K562 (cell line): ENCODE measurements at regions not wholly inside any gene's neighbourhood (a gene's known extent, or its start where the extent isn't known, plus 50 kb on each side); places are given as distances from the start of the nearest gene placed in this dataset.

ENCODE experiments used
- ATAC-seq: fragments of 200-7000 bp; cut with Tn5 transposase; 3 replicates; pipeline ENCODE4 v1.9.1; 2020; ENCODE audit warnings: moderate library complexity
- BruUV-seq: library from RNA; stranded (reverse); fragments of 400-500 nt; replicated peaks from 2 replicates; lab custom pipeline; 2021; lab: Mats Ljungman, UMichigan
- CTCF ChIA-PET: fragments of 300-600 bp; formaldehyde crosslinking; extraction: SDS; loops from one replicate; lab custom pipeline; 2021; ENCODE audit warnings: low intra/inter-chr PET ratio; lab: Yijun Ruan, JAX
- POLR2A ChIA-PET: fragments of 300-600, 350-650 bp; sonication (Branson Sonifier 250); formaldehyde crosslinking; extraction: SDS; loops from one replicate; lab custom pipeline; 2021; ENCODE audit warnings: antibody characterized with exemption, inconsistent platforms; lab: Yijun Ruan, JAX
- DNase-seq, 4 experiments: peaks; one replicate each; pipeline versions ENCODE4 v3.0.0 to v3.0.0-alpha.2; 2011 to 2018; ENCODE audit warnings: low spot score in 3 of 4, mixed read lengths in 3 of 4; ENCODE audit errors: extremely low read depth in 1 of 4
- FAIRE-seq: peaks from 2 replicates; lab custom pipeline; 2011; peaks lifted over from hg19 to GRCh38; lab: Jason Lieb, UNC
- H2AFZ ChIP-seq: 2 replicates; pipeline ENCODE4 v1.6.0; 2011; ENCODE audit warnings: low read depth, low read length, control low read depth, inconsistent platforms
- H3K27ac ChIP-seq: fragments of 200-600 bp; 3 replicates; pipeline ENCODE4 v1.8.0; 2011; ENCODE audit warnings: low read depth, mild to moderate bottlenecking, control low read depth, inconsistent platforms, low read length, moderate library complexity, mixed read lengths; ENCODE audit errors: extremely low read depth
- H3K27me3 ChIP-seq, 2 experiments: fragments of 300-600 bp in 1 of 2; 2 replicates in 1 of 2; 3 replicates in 1 of 2; pipeline versions ENCODE4 v1.6.0 to v1.8.0; 2011; ENCODE audit warnings: inconsistent platforms in 2 of 2, low read length in 2 of 2, mild to moderate bottlenecking in 1 of 2, mixed read lengths in 1 of 2, moderate library complexity in 1 of 2; ENCODE audit not compliant: control insufficient read depth in 2 of 2, insufficient read depth in 2 of 2
- H3K36me3 ChIP-seq: fragments of 300-600 bp; 3 replicates; pipeline ENCODE4 v1.8.0; 2011; ENCODE audit warnings: mild to moderate bottlenecking, low read length, inconsistent platforms; ENCODE audit not compliant: control insufficient read depth, insufficient read depth
- H3K4me1 ChIP-seq, 2 experiments: fragments of 200-600 bp in 1 of 2; replicated peaks in 1 of 2; 2 replicates in 1 of 2; 3 replicates in 1 of 2; pipeline versions ENCODE4 v1.5.1 to v1.8.0; 2011; ENCODE audit warnings: inconsistent platforms in 2 of 2, low read length in 2 of 2, mild to moderate bottlenecking in 1 of 2, mixed read lengths in 1 of 2, moderate library complexity in 1 of 2; ENCODE audit not compliant: control insufficient read depth in 2 of 2, insufficient read depth in 2 of 2
- H3K4me2 ChIP-seq: 2 replicates; pipeline ENCODE4 v1.6.1; 2011; ENCODE audit warnings: low read length, control low read depth, inconsistent platforms, mixed read lengths; ENCODE audit not compliant: insufficient read depth
- H3K4me3 ChIP-seq: fragments of 200-600 bp; sonication (generic), shearing (Covaris generic); 2 replicates; pipeline ENCODE4 v1.5.1; 2016; ENCODE audit warnings: control low read depth, inconsistent platforms
- H3K79me2 ChIP-seq: fragments of 200-600 bp; 3 replicates; pipeline ENCODE4 v1.8.0; 2011; ENCODE audit warnings: low read length, inconsistent platforms; ENCODE audit not compliant: control insufficient read depth, insufficient read depth
- H3K9ac ChIP-seq, 2 experiments: 2 replicates each; pipeline versions ENCODE4 v1.6.0 to v1.6.1; 2011; ENCODE audit warnings: low read depth in 2 of 2, low read length in 2 of 2, control low read depth in 1 of 2, inconsistent platforms in 1 of 2, mild to moderate bottlenecking in 1 of 2, mixed read lengths in 1 of 2; ENCODE audit not compliant: insufficient read depth in 1 of 2
- H3K9me1 ChIP-seq: one replicate; pipeline ENCODE4 v1.6.0; 2011; ENCODE audit warnings: inconsistent platforms, mild to moderate bottlenecking, low read length, moderate library complexity; ENCODE audit not compliant: control insufficient read depth, insufficient read depth
- H3K9me3 ChIP-seq: replicated peaks from 2 replicates; pipeline ENCODE4 v1.5.1; 2011; ENCODE audit warnings: low read depth, low read length, inconsistent platforms; ENCODE audit not compliant: control insufficient read depth, insufficient read depth
- H4K20me1 ChIP-seq: replicated peaks from 2 replicates; pipeline ENCODE4 v1.6.1; 2011; ENCODE audit warnings: low read length, inconsistent platforms, mixed read lengths; ENCODE audit not compliant: control insufficient read depth, insufficient read depth
- BACH1 ChIP-seq: fragments of 200-800 bp; sonication (Bioruptor generic); IDR thresholded peaks from 2 replicates; pipeline ENCODE4 v1.6.1; 2016; ENCODE audit warnings: missing genetic modification characterization, missing compliant biosample characterization
- CXXC5 ChIP-seq: fragments of 250-450 bp; sonication (Bioruptor Pico); IDR thresholded peaks from 2 replicates; pipeline ENCODE4 v1.8.0; 2022; ENCODE audit warnings: inconsistent platforms, mild to moderate bottlenecking, moderate library complexity
- FUS ChIP-seq: fragments of 200-400 bp; formaldehyde crosslinking; optimal IDR thresholded peaks from 2 replicates; pipeline ENCODE3; 2017; ENCODE audit warnings: low read depth, low read length
- HDAC2 ChIP-seq: fragments of 450-650 bp; IDR thresholded peaks from 2 replicates; pipeline ENCODE4 v1.6.1; 2016; ENCODE audit warnings: mild to moderate bottlenecking
- MEIS2 ChIP-seq: fragments of 450-650 bp; IDR thresholded peaks from 2 replicates; pipeline ENCODE4 v1.6.1; 2014; ENCODE audit warnings: mild to moderate bottlenecking; ENCODE audit not compliant: partially characterized antibody
- NFXL1 ChIP-seq: fragments of 450-650 bp; formaldehyde crosslinking; IDR thresholded peaks from 2 replicates; pipeline ENCODE4 v1.4.0; 2021; ENCODE audit warnings: mild to moderate bottlenecking
- PPARD ChIP-seq: fragments of 250-450 bp; sonication (Bioruptor Pico); IDR thresholded peaks from 2 replicates; pipeline ENCODE4 v1.8.0; 2022; ENCODE audit warnings: inconsistent platforms, mild to moderate bottlenecking, moderate library complexity
- PTTG1 ChIP-seq: fragments of 450-650 bp; IDR thresholded peaks from 2 replicates; pipeline ENCODE4 v1.6.1; 2016; ENCODE audit warnings: low read depth, mild to moderate bottlenecking, missing genetic modification characterization, missing compliant biosample characterization
- SIX5 ChIP-seq, 2 experiments: IDR thresholded peaks; 2 replicates each; pipeline ENCODE4 v1.6.1; 2011; ENCODE audit warnings: low read length in 2 of 2, borderline replicate concordance in 1 of 2, low read depth in 1 of 2, mild to moderate bottlenecking in 1 of 2, moderate library complexity in 1 of 2; ENCODE audit not compliant: insufficient read depth in 1 of 2
- TAL1 ChIP-seq: fragments of 450-650 bp; IDR thresholded peaks from 2 replicates; pipeline ENCODE4 v1.6.1; 2016; ENCODE audit warnings: mild to moderate bottlenecking
- TSC22D4 ChIP-seq: fragments of 450-650 bp; IDR thresholded peaks from 2 replicates; pipeline ENCODE4 v1.6.1; 2016; ENCODE audit warnings: missing genetic modification characterization, missing biosample characterization, control low read depth
- ZNF79 ChIP-seq: fragments of 250-450 bp; sonication (Bioruptor Pico); IDR thresholded peaks from 2 replicates; pipeline ENCODE4 v1.4.0; 2020; ENCODE audit warnings: low read depth, mild to moderate bottlenecking, moderate library complexity
- WGBS: fragments of 100-300 bp; shearing (Covaris generic); methylation state at CpG from one replicate; pipeline ENCODE4 v1.1.6; 2016; ENCODE audit warnings: low coverage, mixed read lengths; ENCODE audit not compliant: insufficient coverage; ENCODE audit errors: missing lambda C conversion rate; 5-methylcytosine and 5-hydroxymethylcytosine counted together
- in situ Hi-C: fragments of 300-500 bp; cut with MboI; formaldehyde crosslinking; loops from 4 replicates; pipeline ENCODE4 v1.15.0; 2018; ENCODE audit warnings: inconsistent platforms, mixed read lengths
- intact Hi-C: fragments of 100-400 bp; cut with micrococcal nuclease; formaldehyde crosslinking; loops from 2 replicates; pipeline ENCODE4 v1.14.2; 2022
- TF ChIP-seq, protein P1 (sequence below): fragments of 450-650 bp; conservative IDR thresholded peaks from 2 replicates; pipeline ENCODE4 v1.6.1; 2016; ENCODE audit warnings: missing genetic modification characterization, low read depth, mild to moderate bottlenecking, control low read depth, missing compliant biosample characterization
- TF ChIP-seq, protein P2 (sequence below): fragments of 450-650 bp; formaldehyde crosslinking; IDR thresholded peaks from 2 replicates; pipeline ENCODE4 v1.4.0; 2020; ENCODE audit warnings: mild to moderate bottlenecking, moderate library complexity
- TF ChIP-seq, protein P3 (sequence below): fragments of 250-450 bp; sonication (Bioruptor Pico); IDR thresholded peaks from 2 replicates; pipeline ENCODE4 v1.5.0; 2020; ENCODE audit warnings: mild to moderate bottlenecking
- TF ChIP-seq, protein P4 (sequence below), 2 experiments: fragments of 450-650 bp in 1 of 2; sonication (generic) in 1 of 2; formaldehyde crosslinking in 1 of 2; IDR thresholded peaks in 1 of 2; conservative IDR thresholded peaks in 1 of 2; 2 replicates each; pipeline versions ENCODE4 v1.6.1 to v1.8.1; 2016 to 2023; ENCODE audit warnings: mild to moderate bottlenecking in 2 of 2, moderate library complexity in 2 of 2, inconsistent platforms in 1 of 2, missing genetic modification reagents in 1 of 2
- TF ChIP-seq, protein P5 (sequence below): fragments of 250-450 bp; sonication (Bioruptor Pico); IDR thresholded peaks from 2 replicates; pipeline ENCODE4 v1.4.0; 2020; ENCODE audit warnings: mild to moderate bottlenecking, moderate library complexity

DNA sequence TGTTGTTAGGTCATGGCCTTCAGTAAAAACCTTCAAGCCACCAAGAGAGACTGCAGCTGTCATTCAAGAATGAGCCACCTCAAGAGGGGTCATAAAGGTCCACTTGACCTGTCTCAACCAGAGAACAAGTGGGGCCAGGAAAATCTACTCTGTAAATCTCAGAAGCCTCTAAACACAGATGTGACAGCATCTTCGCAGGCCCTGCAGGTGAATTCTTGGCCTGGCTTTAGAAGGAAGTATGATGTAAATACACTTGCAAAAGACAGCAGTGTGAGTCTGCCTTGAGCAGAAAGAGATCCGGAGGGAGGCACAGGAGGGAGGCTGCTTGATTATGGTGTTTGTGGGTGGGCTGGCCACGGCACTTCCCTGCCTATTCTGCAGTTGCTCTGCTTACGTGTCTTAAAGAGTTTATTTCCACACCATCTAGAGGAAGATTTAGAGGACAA, 1082.9 kb downstream of the UQCRFS1 start:
- Histone ChIP-seq H3K4me2 (no peak overlapping the region), H3K79me2 (no peaks in the 10 kb centered on the region), H3K9me1 (no peaks in the 10 kb centered on the region), H3K4me3 (no peak overlapping the region), H3K4me1 (no peaks in the 10 kb centered on the region), H3K27me3 (no peaks in the 10 kb centered on the region; a peak in 1 of 5 replicates), H4K20me1 (no peaks in the 10 kb centered on the region), H3K9me3 (no peaks in the 10 kb centered on the region), H3K36me3 (no peaks in the 10 kb centered on the region), H2AFZ (no peak overlapping the region), H3K27ac (no peak overlapping the region), H3K9ac (no peak overlapping the region)
- intact Hi-C loops = no loop called here
- in situ Hi-C loops = no loop called here
- ChIA-PET CTCF (no interaction called here), POLR2A (no interaction called here)
- 0% methylated on average over 4 of the region's 4 CpGs for WGBS
- DNase-seq (no peak), FAIRE-seq (no peak), ATAC-seq (no peak)
- no TSS peak for BruUV-seq
- no peak for TF ChIP-seq ZNF79 (CRISPR knock-in tag)
- TF ChIP-seq, protein P1, sequence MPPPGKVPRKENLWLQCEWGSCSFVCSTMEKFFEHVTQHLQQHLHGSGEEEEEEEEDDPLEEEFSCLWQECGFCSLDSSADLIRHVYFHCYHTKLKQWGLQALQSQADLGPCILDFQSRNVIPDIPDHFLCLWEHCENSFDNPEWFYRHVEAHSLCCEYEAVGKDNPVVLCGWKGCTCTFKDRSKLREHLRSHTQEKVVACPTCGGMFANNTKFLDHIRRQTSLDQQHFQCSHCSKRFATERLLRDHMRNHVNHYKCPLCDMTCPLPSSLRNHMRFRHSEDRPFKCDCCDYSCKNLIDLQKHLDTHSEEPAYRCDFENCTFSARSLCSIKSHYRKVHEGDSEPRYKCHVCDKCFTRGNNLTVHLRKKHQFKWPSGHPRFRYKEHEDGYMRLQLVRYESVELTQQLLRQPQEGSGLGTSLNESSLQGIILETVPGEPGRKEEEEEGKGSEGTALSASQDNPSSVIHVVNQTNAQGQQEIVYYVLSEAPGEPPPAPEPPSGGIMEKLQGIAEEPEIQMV (tag) = no peak
- TF ChIP-seq, protein P2, sequence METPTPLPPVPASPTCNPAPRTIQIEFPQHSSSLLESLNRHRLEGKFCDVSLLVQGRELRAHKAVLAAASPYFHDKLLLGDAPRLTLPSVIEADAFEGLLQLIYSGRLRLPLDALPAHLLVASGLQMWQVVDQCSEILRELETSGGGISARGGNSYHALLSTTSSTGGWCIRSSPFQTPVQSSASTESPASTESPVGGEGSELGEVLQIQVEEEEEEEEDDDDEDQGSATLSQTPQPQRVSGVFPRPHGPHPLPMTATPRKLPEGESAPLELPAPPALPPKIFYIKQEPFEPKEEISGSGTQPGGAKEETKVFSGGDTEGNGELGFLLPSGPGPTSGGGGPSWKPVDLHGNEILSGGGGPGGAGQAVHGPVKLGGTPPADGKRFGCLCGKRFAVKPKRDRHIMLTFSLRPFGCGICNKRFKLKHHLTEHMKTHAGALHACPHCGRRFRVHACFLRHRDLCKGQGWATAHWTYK (CRISPR knock-in tag) = no peak
- no peak for TF ChIP-seq CXXC5
- TF ChIP-seq PPARD (CRISPR knock-in tag) = no peak
- TF ChIP-seq FUS = no peak
- no peak for TF ChIP-seq SIX5 (IDR thresholded peaks at IDR 0.05; ENCODE audit: borderline replicate concordance in 1 of 2, insufficient read depth in 1 of 2, low read depth in 1 of 2, low read length in 2 of 2)
- TF ChIP-seq MEIS2 = no peak
- TF ChIP-seq, protein P3, sequence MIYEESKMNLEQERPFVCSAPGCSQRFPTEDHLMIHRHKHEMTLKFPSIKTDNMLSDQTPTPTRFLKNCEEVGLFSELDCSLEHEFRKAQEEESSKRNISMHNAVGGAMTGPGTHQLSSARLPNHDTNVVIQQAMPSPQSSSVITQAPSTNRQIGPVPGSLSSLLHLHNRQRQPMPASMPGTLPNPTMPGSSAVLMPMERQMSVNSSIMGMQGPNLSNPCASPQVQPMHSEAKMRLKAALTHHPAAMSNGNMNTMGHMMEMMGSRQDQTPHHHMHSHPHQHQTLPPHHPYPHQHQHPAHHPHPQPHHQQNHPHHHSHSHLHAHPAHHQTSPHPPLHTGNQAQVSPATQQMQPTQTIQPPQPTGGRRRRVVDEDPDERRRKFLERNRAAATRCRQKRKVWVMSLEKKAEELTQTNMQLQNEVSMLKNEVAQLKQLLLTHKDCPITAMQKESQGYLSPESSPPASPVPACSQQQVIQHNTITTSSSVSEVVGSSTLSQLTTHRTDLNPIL (CRISPR knock-in tag) = no peak
- TF ChIP-seq, protein P4, sequence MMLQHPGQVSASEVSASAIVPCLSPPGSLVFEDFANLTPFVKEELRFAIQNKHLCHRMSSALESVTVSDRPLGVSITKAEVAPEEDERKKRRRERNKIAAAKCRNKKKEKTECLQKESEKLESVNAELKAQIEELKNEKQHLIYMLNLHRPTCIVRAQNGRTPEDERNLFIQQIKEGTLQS (IDR thresholded peaks at IDR 0.05) = no peak
- TF ChIP-seq, protein P4 (CRISPR knock-in tag; conservative IDR thresholded peaks at IDR 0.05) = no peak
- TF ChIP-seq NFXL1 (CRISPR knock-in tag) = no peak
- TF ChIP-seq, protein P5, sequence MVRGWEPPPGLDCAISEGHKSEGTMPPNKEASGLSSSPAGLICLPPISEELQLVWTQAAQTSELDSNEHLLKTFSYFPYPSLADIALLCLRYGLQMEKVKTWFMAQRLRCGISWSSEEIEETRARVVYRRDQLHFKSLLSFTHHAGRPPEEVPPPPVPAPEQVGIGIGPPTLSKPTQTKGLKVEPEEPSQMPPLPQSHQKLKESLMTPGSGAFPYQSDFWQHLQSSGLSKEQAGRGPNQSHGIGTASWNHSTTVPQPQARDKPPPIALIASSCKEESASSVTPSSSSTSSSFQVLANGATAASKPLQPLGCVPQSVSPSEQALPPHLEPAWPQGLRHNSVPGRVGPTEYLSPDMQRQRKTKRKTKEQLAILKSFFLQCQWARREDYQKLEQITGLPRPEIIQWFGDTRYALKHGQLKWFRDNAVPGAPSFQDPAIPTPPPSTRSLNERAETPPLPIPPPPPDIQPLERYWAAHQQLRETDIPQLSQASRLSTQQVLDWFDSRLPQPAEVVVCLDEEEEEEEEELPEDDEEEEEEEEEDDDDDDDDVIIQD = no peak
- no peak for TF ChIP-seq TAL1
- TF ChIP-seq BACH1 = no peak
- no peak for TF ChIP-seq TSC22D4 (tag)
- no peak for TF ChIP-seq PTTG1
- no peak for TF ChIP-seq HDAC2
